ENCODE measurements at regions not wholly inside any gene's neighbourhood (a gene's known extent, or its start where the extent isn't known, plus 50 kb on each side); places are given as distances from the start of the nearest gene placed in this dataset.

GRCh38 chr1:234704106-234704887 is 94.3 kb upstream of the IRF2BP2 start:
- TF ChIP-seq CTCF (IDR thresholded peaks at IDR 0.05): no peak
- TF ChIP-seq POLR2A (IDR thresholded peaks at IDR 0.05): no peak
